B cell (primary cell): ENCODE measurements at regions not wholly inside any gene's neighbourhood (a gene's known extent, or its start where the extent isn't known, plus 50 kb on each side); places are given as distances from the start of the nearest gene placed in this dataset.

Experiments
- ATAC-seq: fragments of 200-7000 bp; cut with Tn5 transposase; one replicate; pipeline ENCODE4 v1.10.0; 2021; ENCODE audit warnings: low read depth, mild to moderate bottlenecking, moderate number of reproducible peaks, moderate library complexity
- CTCF ChIA-PET: fragments of 350-600 bp; sonication (Branson Sonifier 250); formaldehyde crosslinking; loops from one replicate; lab custom pipeline; 2021; ENCODE audit warnings: antibody characterized with exemption, inconsistent platforms; lab: Charles Lee
- POLR2A ChIA-PET: fragments of 350-600 bp; sonication (Branson Sonifier 250); formaldehyde crosslinking; loops from one replicate; lab custom pipeline; 2021; ENCODE audit warnings: antibody characterized with exemption; lab: Charles Lee
- DNase-seq: peaks from one replicate; pipeline ENCODE4 v3.0.0; 2013
- H2AFZ ChIP-seq: 2 replicates; pipeline ENCODE4 v1.6.1; 2012; ENCODE audit warnings: mild to moderate bottlenecking, low read depth, low read length; ENCODE audit not compliant: insufficient read depth, poor library complexity, severe bottlenecking
- H3K27ac ChIP-seq, 2 donors: 1 replicate in 1 of 2; 2 replicates in 1 of 2; pipeline ENCODE4 v1.5.1; 2012 to 2013; ENCODE audit warnings: low read length in 2 of 2, mild to moderate bottlenecking in 2 of 2, moderate library complexity in 1 of 2
- H3K27me3 ChIP-seq, 4 experiments: fragments of 200-600 bp in 1 of 4; sonication (generic) in 1 of 4; replicated peaks in 1 of 4; 1 replicate in 2 of 4; 2 replicates in 2 of 4; pipeline versions ENCODE4 v1.6.1 to v1.7.0; 2013 to 2016; ENCODE audit warnings: low read length in 3 of 4, mild to moderate bottlenecking in 2 of 4, mixed read lengths in 1 of 4, moderate library complexity in 1 of 4; ENCODE audit not compliant: insufficient read depth in 4 of 4, control insufficient read depth in 3 of 4; ENCODE audit errors: control extremely low read depth in 1 of 4
- H3K36me3 ChIP-seq, 2 experiments: replicated peaks in 1 of 2; 1 replicate in 1 of 2; 2 replicates in 1 of 2; pipeline versions ENCODE4 v1.6.1 to v1.7.1; 2013; ENCODE audit warnings: low read length in 1 of 2; ENCODE audit not compliant: insufficient read depth in 2 of 2, control insufficient read depth in 1 of 2; ENCODE audit errors: control extremely low read depth in 1 of 2, extremely low read depth in 1 of 2
- H3K4me1 ChIP-seq, 2 donors: fragments of 200-600 bp in 1 of 2; sonication (generic) in 1 of 2; 1 replicate in 1 of 2; 2 replicates in 1 of 2; pipeline versions ENCODE4 v1.5.1 to v1.6.1; 2013 to 2017; ENCODE audit warnings: low read length in 2 of 2; ENCODE audit not compliant: control insufficient read depth in 2 of 2, insufficient read depth in 2 of 2
- H3K4me2 ChIP-seq: replicated peaks from 2 replicates; pipeline ENCODE3; 2012; ENCODE audit warnings: mild to moderate bottlenecking, low read depth, low read length; ENCODE audit not compliant: poor library complexity, severe bottlenecking
- H3K4me3 ChIP-seq, 5 experiments: fragments of 200-600 bp in 1 of 5; sonication (generic) in 1 of 5; 1 replicate in 3 of 5; 2 replicates in 2 of 5; pipeline versions ENCODE4 v1.5.1 to v1.7.0; 2011 to 2016; ENCODE audit warnings: low read length in 4 of 5, mild to moderate bottlenecking in 4 of 5, low read depth in 2 of 5, control low read depth in 1 of 5, moderate library complexity in 1 of 5; ENCODE audit not compliant: insufficient read depth in 1 of 5; ENCODE audit errors: control extremely low read depth in 1 of 5, extremely low read depth in 1 of 5
- H3K79me2 ChIP-seq: fragments of 200-600 bp; sonication (generic); one replicate; pipeline ENCODE4 v1.6.0; 2016; ENCODE audit warnings: low read length; ENCODE audit not compliant: control insufficient read depth, insufficient read depth
- H3K9ac ChIP-seq: fragments of 200-600 bp; sonication (generic); 2 replicates; pipeline ENCODE4 v1.6.1; 2017; ENCODE audit warnings: mild to moderate bottlenecking, low read length, moderate library complexity
- H3K9me3 ChIP-seq, 3 donors: one replicate each; pipeline versions ENCODE4 v1.6.1 to v1.7.1; 2013; ENCODE audit warnings: low read length in 2 of 3; ENCODE audit not compliant: control insufficient read depth in 2 of 3, insufficient read depth in 1 of 3; ENCODE audit errors: control extremely low read depth in 1 of 3
- H4K20me1 ChIP-seq: 2 replicates; pipeline ENCODE4 v1.6.0; 2012; ENCODE audit warnings: mild to moderate bottlenecking, low read length; ENCODE audit not compliant: insufficient read depth, control insufficient read depth, poor library complexity, severe bottlenecking
- H3K27ac Mint-ChIP-seq: one replicate; pipeline ENCODE4 v1.8.0; 2021; ENCODE audit warnings: mixed read lengths
- H3K27me3 Mint-ChIP-seq: one replicate; pipeline ENCODE4 v1.8.0; 2021; ENCODE audit warnings: mixed read lengths
- H3K4me1 Mint-ChIP-seq: one replicate; pipeline ENCODE4 v1.8.0; 2021; ENCODE audit warnings: mixed read lengths
- H3K4me3 Mint-ChIP-seq: one replicate; pipeline ENCODE4 v1.8.0; 2021; ENCODE audit warnings: mixed read lengths
- H3K9me3 Mint-ChIP-seq: one replicate; pipeline ENCODE4 v1.8.0; 2022; ENCODE audit warnings: mixed read lengths; ENCODE audit not compliant: insufficient read depth
- EZH2 ChIP-seq: IDR thresholded peaks from 2 replicates; pipeline ENCODE4 v1.6.1; 2012; ENCODE audit warnings: borderline replicate concordance, low read depth, mild to moderate bottlenecking, moderate library complexity, low read length; ENCODE audit not compliant: insufficient read depth, poor library complexity, severe bottlenecking
- WGBS: methylation state at CpG from one replicate; pipeline ENCODE4 v1.1.5; 2013; ENCODE audit warnings: missing lambda C conversion rate; ENCODE audit not compliant: insufficient coverage; 5-methylcytosine and 5-hydroxymethylcytosine counted together
- intact Hi-C: fragments of 100-400 bp; cut with micrococcal nuclease; formaldehyde crosslinking; loops from one replicate; pipeline ENCODE4 v1.10.0; 2022
- TF ChIP-seq, protein P1 (sequence below): fragments of 200-600 bp; IDR thresholded peaks from one replicate; pipeline ENCODE4 v1.8.0; 2022; ENCODE audit warnings: antibody characterized with exemption, mild to moderate bottlenecking

DNA sequence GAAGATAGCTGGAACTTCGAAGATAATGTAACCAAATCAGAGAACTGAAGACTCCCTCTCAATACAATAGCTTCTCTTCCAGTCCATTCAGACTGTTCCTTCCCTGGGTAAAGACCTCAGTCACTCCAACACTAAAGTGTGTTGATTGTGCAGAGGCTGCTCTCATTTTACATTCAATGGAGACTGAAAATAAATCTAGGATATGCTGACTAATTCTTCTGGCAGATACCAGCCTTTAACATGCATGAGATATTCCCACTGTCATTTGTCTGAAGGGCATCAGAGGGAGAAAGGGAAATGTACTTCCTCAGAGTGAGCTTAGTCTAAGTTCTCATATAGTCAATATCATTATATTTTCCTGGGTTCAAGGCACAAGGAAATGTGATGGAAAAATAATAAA is 166.4 kb upstream of the IRAK1BP1 start:
- no peak for DNase-seq
- no peak overlapping the region for H3K27ac Mint-ChIP-seq
- H3K79me2 ChIP-seq: no peaks in the 10 kb centered on the region
- H4K20me1 ChIP-seq: no peaks in the 10 kb centered on the region
- H3K9me3 Mint-ChIP-seq: peaks cover 7% of the 10 kb centered on the region
- no peak overlapping the region for H3K27ac ChIP-seq
- no CpG with 5 or more reads among the region's 1 CpG for WGBS
- ChIA-PET CTCF (no interaction called here), POLR2A (no interaction called here)
- no peaks in the 10 kb centered on the region for H3K36me3 ChIP-seq
- intact Hi-C loops: no loop called here
- no peaks in the 10 kb centered on the region for H3K27me3 ChIP-seq
- no peaks in the 10 kb centered on the region for H3K9me3 ChIP-seq
- no peaks in the 10 kb centered on the region for H3K4me1 Mint-ChIP-seq
- H3K4me1 ChIP-seq: no peaks in the 10 kb centered on the region
- no peak overlapping the region for H2AFZ ChIP-seq
- no peaks in the 10 kb centered on the region for H3K27me3 Mint-ChIP-seq
- ATAC-seq: no peak
- no peak overlapping the region for H3K4me3 ChIP-seq
- no peak overlapping the region for H3K4me2 ChIP-seq
- no peak for TF ChIP-seq EZH2
- TF ChIP-seq, protein P1, sequence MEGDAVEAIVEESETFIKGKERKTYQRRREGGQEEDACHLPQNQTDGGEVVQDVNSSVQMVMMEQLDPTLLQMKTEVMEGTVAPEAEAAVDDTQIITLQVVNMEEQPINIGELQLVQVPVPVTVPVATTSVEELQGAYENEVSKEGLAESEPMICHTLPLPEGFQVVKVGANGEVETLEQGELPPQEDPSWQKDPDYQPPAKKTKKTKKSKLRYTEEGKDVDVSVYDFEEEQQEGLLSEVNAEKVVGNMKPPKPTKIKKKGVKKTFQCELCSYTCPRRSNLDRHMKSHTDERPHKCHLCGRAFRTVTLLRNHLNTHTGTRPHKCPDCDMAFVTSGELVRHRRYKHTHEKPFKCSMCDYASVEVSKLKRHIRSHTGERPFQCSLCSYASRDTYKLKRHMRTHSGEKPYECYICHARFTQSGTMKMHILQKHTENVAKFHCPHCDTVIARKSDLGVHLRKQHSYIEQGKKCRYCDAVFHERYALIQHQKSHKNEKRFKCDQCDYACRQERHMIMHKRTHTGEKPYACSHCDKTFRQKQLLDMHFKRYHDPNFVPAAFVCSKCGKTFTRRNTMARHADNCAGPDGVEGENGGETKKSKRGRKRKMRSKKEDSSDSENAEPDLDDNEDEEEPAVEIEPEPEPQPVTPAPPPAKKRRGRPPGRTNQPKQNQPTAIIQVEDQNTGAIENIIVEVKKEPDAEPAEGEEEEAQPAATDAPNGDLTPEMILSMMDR: no peak
- H3K4me3 Mint-ChIP-seq: no peak overlapping the region
- no peak overlapping the region for H3K9ac ChIP-seq

DNA sequence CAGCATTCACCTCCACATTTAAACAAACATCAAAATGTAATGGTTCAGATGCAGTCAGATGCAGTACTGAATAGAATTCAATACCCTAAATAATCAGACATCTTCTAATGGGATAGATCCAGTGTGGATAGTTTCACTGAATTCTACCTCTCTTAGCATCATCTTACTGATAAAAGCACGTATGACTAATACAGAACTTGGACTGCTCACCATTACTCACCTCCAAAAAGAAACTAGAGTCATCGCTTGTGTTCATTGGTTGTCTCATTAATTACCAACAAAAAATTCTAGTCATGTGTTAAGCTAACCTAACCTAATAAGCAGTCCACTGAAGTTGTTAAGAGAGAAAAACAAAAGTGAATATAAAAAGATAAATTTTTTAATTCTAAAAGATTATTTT is 165.9 kb upstream of the IRAK1BP1 start:
- H3K9me3 Mint-ChIP-seq: peaks cover 7% of the 10 kb centered on the region
- 80% methylated on average over 1 of the region's 2 CpGs for WGBS
- H3K27ac Mint-ChIP-seq: no peak overlapping the region
- no peaks in the 10 kb centered on the region for H3K27me3 Mint-ChIP-seq
- Histone ChIP-seq H3K9ac (no peak overlapping the region), H2AFZ (no peak overlapping the region), H4K20me1 (no peaks in the 10 kb centered on the region), H3K9me3 (no peaks in the 10 kb centered on the region), H3K4me2 (no peak overlapping the region), H3K79me2 (no peaks in the 10 kb centered on the region), H3K27ac (no peak overlapping the region), H3K36me3 (no peaks in the 10 kb centered on the region), H3K4me1 (no peaks in the 10 kb centered on the region), H3K4me3 (no peak overlapping the region), H3K27me3 (no peaks in the 10 kb centered on the region)
- POLR2A ChIA-PET: no interaction called here
- intact Hi-C loops: no loop called here
- H3K4me1 Mint-ChIP-seq: no peaks in the 10 kb centered on the region
- TF ChIP-seq, protein P1: no peak
- no peak for TF ChIP-seq EZH2
- DNase-seq (no peak), ATAC-seq (no peak)
- CTCF ChIA-PET: no interaction called here
- H3K4me3 Mint-ChIP-seq: no peak overlapping the region
